HG02943 (cell line): ENCODE measurements at regions not wholly inside any gene's neighbourhood (a gene's known extent, or its start where the extent isn't known, plus 50 kb on each side); places are given as distances from the start of the nearest gene placed in this dataset.

Experiments
- ATAC-seq: cut with Tn5 transposase; IDR thresholded peaks from one replicate; pipeline ENCODE4 v1.9.1; 2021; ENCODE audit warnings: mild to moderate bottlenecking, low read depth, moderate library complexity; ENCODE audit not compliant: unreplicated experiment

DNA sequence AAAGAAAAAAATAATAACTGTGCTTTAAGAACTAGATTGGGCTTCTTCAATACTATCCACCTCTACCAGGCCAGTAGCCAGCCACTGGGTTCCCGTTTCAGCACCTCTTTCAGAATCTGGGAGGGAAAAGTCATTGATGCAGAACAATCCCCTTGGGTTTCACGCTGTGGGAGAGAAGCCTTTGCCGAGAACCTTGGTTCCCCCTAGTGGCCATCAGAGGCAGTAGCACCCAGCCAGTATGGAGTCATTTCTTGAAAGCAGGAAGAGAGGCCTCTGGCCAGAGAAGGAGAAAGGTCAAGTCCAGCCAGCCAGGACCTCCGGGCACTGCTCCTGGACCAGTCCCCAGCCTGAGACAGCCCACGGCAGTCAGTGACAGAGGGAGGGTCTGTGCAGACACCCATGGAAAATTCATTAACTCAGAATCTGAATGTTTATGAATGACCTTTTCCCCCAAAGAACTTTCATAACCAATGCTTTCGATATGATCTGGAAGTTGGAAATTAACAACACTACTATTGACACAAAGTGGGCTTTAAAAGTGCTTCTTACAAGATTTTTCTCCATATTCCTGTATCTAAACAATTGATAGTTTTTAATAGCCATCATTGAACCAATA is 51.2 kb upstream of the CDH5 start:
- ATAC-seq = peak; percentile 82

- ATAC-seq = no peak
Observed at GRCh38 chr16:66311306-66311705, 55.2 kb upstream of the CDH5 start.

DNA sequence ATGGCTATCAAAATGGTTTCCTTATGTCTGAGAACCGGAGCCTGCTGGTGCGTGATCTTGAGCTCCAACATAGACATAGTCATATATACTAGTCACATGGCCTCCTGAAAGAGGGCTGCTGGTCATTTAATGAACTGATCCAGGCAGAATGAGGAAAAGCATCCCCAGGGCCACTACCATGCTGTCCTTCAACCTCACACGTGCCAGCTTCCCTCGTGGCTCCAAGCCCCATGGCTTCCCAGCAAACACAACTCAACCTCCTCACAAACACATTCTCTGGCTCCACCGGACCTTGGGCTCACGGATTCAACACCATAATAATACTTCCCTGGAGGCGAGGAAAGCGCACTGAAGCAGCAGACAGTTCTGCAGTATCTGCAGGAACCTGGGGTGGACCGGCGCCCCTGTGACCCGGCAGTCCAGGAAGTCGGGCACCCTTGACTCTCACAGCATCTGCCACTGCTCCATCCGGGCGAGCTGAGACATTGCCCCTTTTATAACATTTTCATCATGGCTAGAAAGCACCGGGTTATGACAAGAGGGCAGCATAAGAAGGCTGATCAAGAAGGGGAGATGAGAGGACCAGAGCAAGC is 57.2 kb upstream of the CDH5 start:
- ATAC-seq = no peak

DNA sequence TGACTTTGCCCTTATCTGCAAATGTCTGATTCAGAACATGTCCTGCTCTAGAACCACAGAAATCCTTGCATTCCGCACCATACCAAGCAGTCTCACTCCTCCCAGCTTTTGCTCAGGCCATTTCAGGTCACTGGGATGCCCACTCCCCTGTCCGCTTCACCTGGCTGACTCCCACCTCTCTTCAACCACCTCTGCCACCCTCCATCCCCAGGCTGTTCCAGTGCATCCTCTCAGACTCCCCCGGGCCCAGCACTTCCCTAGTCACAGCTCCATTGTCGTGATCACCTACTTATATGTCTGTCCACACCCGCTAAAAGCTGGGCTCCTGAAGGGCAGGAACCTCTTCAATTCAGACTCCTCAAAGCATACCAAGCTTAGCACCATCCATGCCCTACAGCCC is 58.4 kb upstream of the CDH5 start:
- no peak for ATAC-seq

DNA sequence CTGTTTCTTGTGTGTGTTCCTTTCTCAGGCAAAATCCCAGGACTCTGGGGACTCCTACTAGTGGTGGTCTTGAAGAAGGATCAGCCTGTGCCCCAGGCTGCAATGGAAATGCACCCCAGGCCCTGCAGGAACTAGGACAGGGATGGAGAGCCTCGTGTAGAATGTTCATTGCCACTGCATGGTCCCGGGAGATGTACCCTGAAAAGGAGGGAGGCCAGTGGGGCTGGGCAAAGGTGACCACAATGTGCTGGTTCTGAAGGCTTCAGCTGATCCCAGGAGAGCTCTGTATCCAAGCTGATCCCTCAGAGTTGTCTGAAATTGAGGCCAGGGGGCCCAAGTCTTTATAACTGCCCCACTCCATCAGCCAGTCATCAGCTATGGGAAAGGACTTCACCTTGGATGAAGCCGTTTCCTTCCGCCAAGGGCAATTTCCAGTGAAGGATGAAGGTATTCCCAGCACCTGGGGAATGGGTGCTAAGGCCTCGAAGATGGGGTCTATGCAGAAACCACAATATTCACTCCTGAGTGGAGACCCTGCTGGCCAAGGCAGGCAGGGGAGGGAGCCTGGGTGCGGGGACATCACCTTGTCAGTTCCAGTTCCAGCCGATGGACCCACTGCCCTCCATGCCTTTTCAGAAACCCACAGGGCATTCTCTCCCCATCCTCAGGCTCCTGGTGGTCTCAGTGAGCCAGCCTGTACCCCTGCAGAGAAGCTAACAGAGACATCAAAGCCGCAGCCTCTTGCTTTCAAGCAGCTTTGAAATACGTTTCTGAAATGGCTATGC is 59.9 kb upstream of the CDH5 start:
- ATAC-seq = no peak

- ATAC-seq = no peak
Observed at GRCh38 chr16:66304961-66305360, 61.5 kb upstream of the CDH5 start.

GRCh38 chr16:66304151-66304550 is 62.3 kb upstream of the CDH5 start:
- ATAC-seq = no peak

DNA sequence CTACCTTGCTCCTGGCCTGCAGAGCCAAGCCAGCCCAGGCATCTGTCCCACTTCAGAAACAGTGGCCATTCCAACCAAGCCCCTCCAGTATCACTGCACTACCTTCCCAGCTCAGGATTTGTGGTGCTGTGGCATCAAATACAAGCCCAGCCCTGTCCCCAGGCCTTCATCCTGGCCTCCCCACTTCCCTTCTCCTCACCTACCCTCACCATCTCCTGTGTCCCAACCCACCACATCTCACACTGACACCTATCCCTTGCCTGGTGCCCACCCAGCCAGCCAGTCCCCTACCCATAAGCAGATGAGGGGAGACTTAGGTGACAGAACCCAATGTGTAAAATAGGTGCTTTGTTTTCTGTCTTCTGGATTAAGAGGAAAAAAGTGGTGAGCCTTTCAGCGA is 66.0 kb upstream of the CDH5 start:
- no peak for ATAC-seq

GRCh38 chr16:66300037-66300436 is 66.5 kb upstream of the CDH5 start:
- ATAC-seq = no peak

- no peak for ATAC-seq
Observed at GRCh38 chr16:66299349-66299748, 67.1 kb upstream of the CDH5 start.

DNA sequence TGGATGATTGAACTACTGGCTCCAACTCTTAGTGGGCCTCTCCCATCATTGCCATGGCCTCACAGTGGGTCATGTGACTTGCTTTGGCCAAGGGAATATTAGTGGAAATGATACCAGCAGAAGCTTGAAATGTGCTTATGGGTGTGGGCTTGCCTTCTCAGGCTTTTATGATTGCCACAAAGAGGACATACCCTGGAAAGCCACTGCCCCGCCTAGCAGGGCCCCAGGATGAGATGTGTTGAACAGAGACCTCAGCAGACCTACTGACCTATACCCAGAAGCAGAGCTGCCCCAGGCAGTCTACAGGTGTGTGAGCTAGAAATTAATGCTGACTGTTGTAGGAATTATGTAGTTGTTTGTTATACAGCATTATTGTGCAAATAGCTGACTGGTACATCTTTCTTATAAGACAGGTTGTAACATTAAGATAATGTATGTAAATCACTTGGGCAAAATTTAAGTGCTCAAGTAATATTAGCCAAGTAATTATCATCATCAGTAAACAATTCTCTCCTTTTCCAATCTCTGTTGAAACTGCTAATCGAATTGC is 67.8 kb upstream of the CDH5 start:
- ATAC-seq = no peak

DNA sequence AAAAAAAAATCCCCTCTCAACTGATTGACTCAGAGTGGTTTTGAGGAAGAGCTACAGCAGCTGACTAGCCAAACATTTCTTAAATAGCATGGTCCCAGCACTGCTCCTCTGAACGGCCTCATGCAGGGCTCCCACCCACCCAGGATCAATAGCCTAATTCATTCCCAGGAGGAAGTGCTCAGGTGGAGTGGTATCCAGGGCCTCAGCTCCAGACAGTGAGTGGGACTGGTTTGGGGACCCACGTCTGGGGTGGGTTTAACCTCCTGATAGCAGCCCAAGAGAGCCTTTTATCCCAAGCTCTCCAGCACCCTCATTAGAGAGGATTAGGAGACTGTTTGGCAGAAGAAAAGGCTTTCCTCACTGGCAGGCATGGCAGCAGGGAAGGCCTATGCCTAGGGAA is 68.5 kb upstream of the CDH5 start:
- no peak for ATAC-seq

DNA sequence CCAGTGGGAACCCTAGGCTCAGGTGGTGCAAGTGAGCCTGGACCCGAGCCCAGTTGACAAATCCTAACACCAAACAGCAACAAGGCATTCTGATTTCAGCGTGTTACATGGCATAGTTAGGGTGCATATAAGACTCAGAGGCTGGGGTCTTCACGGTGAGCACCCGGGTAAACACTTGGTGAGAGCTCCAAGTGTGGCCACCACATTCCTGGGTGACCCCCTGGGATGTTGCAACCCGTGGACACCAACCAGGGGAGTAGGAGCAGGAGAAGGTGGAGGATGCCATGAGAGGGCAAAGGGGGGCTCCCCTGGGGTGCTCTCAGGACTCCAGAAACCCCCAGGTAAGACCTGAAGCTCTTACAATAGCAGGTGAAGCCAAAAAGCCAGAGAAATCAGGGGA is 69.9 kb upstream of the CDH5 start:
- no peak for ATAC-seq

DNA sequence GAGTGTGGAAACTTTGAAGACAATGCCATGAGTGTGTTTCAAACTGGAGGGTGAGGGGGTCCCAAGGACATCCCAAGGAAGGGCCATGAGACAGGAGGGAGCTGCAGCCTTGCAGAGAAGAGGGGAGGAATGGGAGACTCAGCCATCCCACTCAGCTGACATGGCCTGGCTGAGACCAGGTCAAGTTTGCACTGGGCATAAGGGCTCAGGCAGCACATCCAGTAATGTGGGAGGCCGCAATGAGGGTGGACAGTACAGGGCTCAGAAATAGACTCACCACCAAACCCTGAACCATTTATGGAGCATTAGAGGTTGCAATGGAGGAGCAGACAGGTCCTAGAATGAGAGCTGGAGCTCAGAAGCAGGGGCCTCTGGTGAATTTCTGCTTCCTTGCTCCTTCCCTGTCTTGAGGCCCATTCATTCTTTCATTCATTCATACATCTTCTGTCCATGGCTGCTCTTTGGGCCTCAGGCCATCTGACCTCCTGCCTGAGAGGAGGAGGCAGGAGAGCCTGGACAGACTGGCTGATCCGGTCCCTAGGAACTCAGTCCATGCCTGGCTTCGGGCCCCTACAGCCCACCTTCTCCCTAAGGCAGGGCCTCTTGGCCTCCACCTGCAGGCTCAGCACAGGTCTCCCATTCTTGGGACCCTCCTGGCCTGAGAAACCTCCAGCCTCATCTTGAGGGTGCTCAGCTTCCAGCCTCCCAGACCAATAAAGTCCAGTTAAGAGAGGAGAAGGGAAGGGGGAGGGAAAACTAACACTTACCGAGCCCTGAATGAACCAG is 70.5 kb upstream of the CDH5 start:
- ATAC-seq = no peak

DNA sequence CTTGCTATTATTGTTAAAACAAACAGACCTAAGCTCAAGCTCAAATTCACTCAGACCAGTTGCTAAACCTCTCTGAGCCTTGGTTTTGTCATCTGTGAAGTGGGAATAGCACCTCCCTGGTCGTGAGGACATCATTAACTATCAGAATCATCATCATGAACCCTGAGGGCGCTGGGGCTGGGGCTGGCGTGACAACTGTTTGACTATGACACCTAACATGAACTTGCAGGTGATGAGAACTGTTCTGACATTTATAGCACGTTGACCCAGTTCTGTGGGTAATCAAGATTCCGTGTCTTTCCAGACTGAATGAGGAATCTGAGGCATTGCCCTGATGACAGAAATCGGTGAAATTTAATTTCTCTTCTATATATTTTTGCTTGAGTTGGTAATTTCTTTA is 71.3 kb upstream of the CDH5 start:
- ATAC-seq = no peak

GRCh38 chr16:66294507-66294906 is 72.0 kb upstream of the CDH5 start:
- ATAC-seq = no peak

DNA sequence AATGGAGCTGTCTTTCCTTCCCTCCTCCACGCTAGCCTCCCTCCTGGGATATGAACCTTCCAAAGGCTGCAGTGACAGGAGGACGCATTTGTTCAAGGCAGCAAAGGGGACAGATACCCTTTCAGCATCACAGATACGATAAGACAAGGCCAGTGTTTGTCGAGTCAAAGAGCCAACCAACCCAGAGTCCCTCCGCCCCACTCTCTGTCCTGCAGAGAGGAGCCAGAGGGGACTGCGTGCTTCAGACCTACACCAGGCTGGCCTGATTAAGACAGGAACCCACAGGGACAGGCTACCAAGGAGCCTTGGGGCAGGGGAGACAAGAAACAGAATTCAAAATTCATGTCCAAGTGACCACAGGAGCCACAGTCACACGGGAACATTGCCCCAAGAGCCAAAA is 72.6 kb upstream of the CDH5 start:
- ATAC-seq = no peak

DNA sequence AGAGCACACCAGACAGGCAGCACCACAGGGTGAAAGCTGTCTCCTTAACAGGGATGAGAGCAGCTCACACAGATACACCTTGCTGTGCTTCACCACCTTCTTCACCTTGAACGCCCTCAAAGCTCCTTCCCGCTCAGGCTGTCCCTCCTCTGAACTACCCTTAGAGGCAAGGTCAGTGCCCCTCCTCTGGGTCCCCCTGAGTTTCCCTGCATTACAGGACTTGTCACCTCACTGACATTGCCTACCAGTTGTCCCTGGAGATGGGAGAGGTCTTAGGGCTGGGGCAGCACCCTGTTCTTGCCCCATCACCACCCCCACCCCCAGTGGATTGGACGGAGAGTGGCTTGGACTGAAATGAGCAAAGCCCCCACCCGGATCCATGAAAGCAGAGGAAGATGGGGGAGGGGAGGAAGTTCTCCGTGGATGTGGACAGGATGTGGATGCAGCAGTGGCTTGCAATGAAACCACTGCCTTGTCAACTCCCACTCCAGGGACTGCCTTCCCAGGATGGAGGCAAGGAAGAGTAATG is 73.2 kb upstream of the CDH5 start:
- ATAC-seq = no peak

GRCh38 chr16:66292241-66292935 is 74.1 kb upstream of the CDH5 start:
- no peak for ATAC-seq

- no peak for ATAC-seq
Observed at GRCh38 chr16:66291833-66292232, 74.7 kb upstream of the CDH5 start.
